ENCODE measurements at regions not wholly inside any gene's neighbourhood (a gene's known extent, or its start where the extent isn't known, plus 50 kb on each side); places are given as distances from the start of the nearest gene placed in this dataset.

DNA sequence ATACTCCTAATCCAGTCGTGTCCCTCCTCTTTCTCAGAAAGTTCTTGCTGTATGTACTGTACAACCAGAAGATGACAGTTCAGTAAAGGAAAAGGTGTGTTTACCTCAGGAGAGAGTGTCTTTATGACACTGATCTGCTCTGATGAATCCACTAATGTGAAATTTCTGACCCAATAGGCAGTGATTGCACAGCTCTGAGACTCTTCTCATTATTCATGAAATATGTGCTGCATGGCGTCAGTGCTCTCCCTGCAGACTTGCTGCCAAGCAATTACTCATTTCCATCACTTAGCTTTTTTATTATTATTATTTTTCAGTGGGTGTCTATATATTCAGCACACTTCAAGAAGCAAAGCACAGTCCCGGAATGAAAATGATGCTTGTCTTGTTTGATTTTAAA lies 389.0 kb downstream of the RASEF start:
- Histone ChIP-seq H2AK5ac (ENCODE audit: low read depth, low read length) (no peak overlapping the region), H3K36me3 (replicated peaks in 1 of 2; ENCODE audit: control insufficient read depth in 2 of 2, insufficient read depth in 2 of 2, low read length in 2 of 2) (no peaks in the 10 kb centered on the region), H3K18ac (ENCODE audit: low read length) (no peak overlapping the region), H4K8ac (ENCODE audit: low read depth, low read length) (no peak overlapping the region), H3K79me1 (ENCODE audit: low read depth, low read length) (no peaks in the 10 kb centered on the region), H3K4me2 (ENCODE audit: insufficient read depth, low read length, poor library complexity, severe bottlenecking) (no peak overlapping the region), H2AFZ (ENCODE audit: low read length) (no peak overlapping the region), H3K14ac (ENCODE audit: low read length) (no peak overlapping the region), H4K91ac (ENCODE audit: low read depth, low read length, poor library complexity) (no peak overlapping the region), H3K9ac (ENCODE audit: low read depth, low read length, poor library complexity) (no peak overlapping the region), H3K4ac (ENCODE audit: low read length) (no peak overlapping the region), H3K4me3 (ENCODE audit: low read length in 2 of 2) (no peak overlapping the region), H3K27ac (replicated peaks; ENCODE audit: low read length) (no peak overlapping the region), H2BK120ac (ENCODE audit: low read depth, low read length) (no peak overlapping the region), H3K23ac (ENCODE audit: low read depth, low read length, poor library complexity) (no peak overlapping the region), H3K4me1 (ENCODE audit: control insufficient read depth in 2 of 2, insufficient read depth in 1 of 2, low read depth in 1 of 2, low read length in 2 of 2) (no peaks in the 10 kb centered on the region), H2BK15ac (ENCODE audit: low read length) (no peak overlapping the region), H2BK5ac (ENCODE audit: low read length) (no peak overlapping the region), H2BK12ac (ENCODE audit: low read length) (no peak overlapping the region), H3K27me3 (ENCODE audit: control insufficient read depth in 3 of 3, insufficient read depth in 3 of 3, low read depth in 1 of 3, low read length in 3 of 3) (no peaks in the 10 kb centered on the region), H3K9me3 (replicated peaks in 1 of 2; ENCODE audit: control insufficient read depth in 2 of 2, insufficient read depth in 1 of 2, low read depth in 1 of 2, low read length in 2 of 2) (no peaks in the 10 kb centered on the region)
- no CpG with 5 or more reads among the region's 3 CpGs for WGBS, 2 donors (ENCODE audit: extremely low coverage in 2 of 2, insufficient read length in 2 of 2, insufficient replicate concordance in 1 of 2)
- no peak for DNase-seq (ENCODE audit: low spot score)

DNA sequence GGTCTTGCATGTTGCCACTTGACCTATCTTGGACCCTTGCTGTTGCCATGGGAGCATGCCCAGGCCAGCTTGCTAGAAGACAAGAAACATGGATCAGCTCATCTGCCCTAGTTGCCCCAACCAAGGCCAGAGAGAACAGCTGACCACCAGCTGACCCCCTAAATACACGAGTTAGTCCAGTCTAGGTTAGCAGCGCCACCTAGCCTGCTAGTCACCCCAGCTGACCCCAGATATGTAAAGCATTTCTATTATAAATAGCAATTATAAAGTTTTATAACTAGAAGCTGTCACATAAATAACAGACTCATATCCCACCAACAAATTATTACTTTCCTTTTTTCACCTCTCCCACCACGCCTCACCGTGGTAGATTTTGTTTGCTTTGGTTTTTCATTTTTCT lies 387.8 kb downstream of the RASEF start:
- Histone ChIP-seq H3K79me1 (ENCODE audit: low read depth, low read length) (no peaks in the 10 kb centered on the region), H2BK120ac (ENCODE audit: low read depth, low read length) (no peak overlapping the region), H4K91ac (ENCODE audit: low read depth, low read length, poor library complexity) (no peak overlapping the region), H3K4me1 (ENCODE audit: control insufficient read depth in 2 of 2, insufficient read depth in 1 of 2, low read depth in 1 of 2, low read length in 2 of 2) (no peaks in the 10 kb centered on the region), H3K4me3 (ENCODE audit: low read length in 2 of 2) (no peak overlapping the region), H3K9me3 (replicated peaks in 1 of 2; ENCODE audit: control insufficient read depth in 2 of 2, insufficient read depth in 1 of 2, low read depth in 1 of 2, low read length in 2 of 2) (no peaks in the 10 kb centered on the region), H3K4ac (ENCODE audit: low read length) (no peak overlapping the region), H3K14ac (ENCODE audit: low read length) (no peak overlapping the region), H3K36me3 (replicated peaks in 1 of 2; ENCODE audit: control insufficient read depth in 2 of 2, insufficient read depth in 2 of 2, low read length in 2 of 2) (no peaks in the 10 kb centered on the region), H3K9ac (ENCODE audit: low read depth, low read length, poor library complexity) (no peak overlapping the region), H3K4me2 (ENCODE audit: insufficient read depth, low read length, poor library complexity, severe bottlenecking) (no peak overlapping the region), H3K27me3 (ENCODE audit: control insufficient read depth in 3 of 3, insufficient read depth in 3 of 3, low read depth in 1 of 3, low read length in 3 of 3) (no peaks in the 10 kb centered on the region), H3K27ac (replicated peaks; ENCODE audit: low read length) (no peak overlapping the region), H4K8ac (ENCODE audit: low read depth, low read length) (no peak overlapping the region), H2BK15ac (ENCODE audit: low read length) (no peak overlapping the region), H3K23ac (ENCODE audit: low read depth, low read length, poor library complexity) (no peak overlapping the region), H2AK5ac (ENCODE audit: low read depth, low read length) (no peak overlapping the region), H2AFZ (ENCODE audit: low read length) (no peak overlapping the region), H3K18ac (ENCODE audit: low read length) (no peak overlapping the region), H2BK5ac (ENCODE audit: low read length) (no peak overlapping the region), H2BK12ac (ENCODE audit: low read length) (no peak overlapping the region)
- DNase-seq (ENCODE audit: low spot score) = no peak
- no CpG with 5 or more reads among the region's 4 CpGs for WGBS, 2 donors (ENCODE audit: extremely low coverage in 2 of 2, insufficient read length in 2 of 2, insufficient replicate concordance in 1 of 2)

DNA sequence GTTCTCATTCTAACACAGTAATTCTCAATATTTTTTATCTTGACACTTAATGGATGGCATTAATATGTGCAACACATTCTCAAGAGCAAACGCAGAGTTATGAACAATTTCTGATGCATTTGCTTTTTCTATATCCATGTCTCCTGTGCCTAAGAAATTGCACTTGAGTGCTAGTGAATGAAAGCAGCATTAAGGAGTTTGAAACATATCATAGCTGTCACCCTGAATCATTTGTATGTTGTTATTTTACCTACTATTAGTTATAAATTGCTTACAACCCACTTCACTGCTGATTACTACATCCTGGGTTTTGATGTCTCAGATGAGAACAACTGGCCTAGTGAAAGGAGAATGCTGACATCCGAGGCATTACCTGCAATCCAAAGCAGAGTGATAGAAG lies 387.3 kb downstream of the RASEF start:
- Histone ChIP-seq H3K27me3 (ENCODE audit: control insufficient read depth in 3 of 3, insufficient read depth in 3 of 3, low read depth in 1 of 3, low read length in 3 of 3) (no peaks in the 10 kb centered on the region), H3K79me1 (ENCODE audit: low read depth, low read length) (no peaks in the 10 kb centered on the region), H2BK12ac (ENCODE audit: low read length) (no peak overlapping the region), H2BK120ac (ENCODE audit: low read depth, low read length) (no peak overlapping the region), H2BK15ac (ENCODE audit: low read length) (no peak overlapping the region), H3K9me3 (replicated peaks in 1 of 2; ENCODE audit: control insufficient read depth in 2 of 2, insufficient read depth in 1 of 2, low read depth in 1 of 2, low read length in 2 of 2) (no peaks in the 10 kb centered on the region), H4K91ac (ENCODE audit: low read depth, low read length, poor library complexity) (no peak overlapping the region), H3K23ac (ENCODE audit: low read depth, low read length, poor library complexity) (no peak overlapping the region), H3K14ac (ENCODE audit: low read length) (no peak overlapping the region), H2BK5ac (ENCODE audit: low read length) (no peak overlapping the region), H2AK5ac (ENCODE audit: low read depth, low read length) (no peak overlapping the region), H4K8ac (ENCODE audit: low read depth, low read length) (no peak overlapping the region), H3K36me3 (replicated peaks in 1 of 2; ENCODE audit: control insufficient read depth in 2 of 2, insufficient read depth in 2 of 2, low read length in 2 of 2) (no peaks in the 10 kb centered on the region), H3K27ac (replicated peaks; ENCODE audit: low read length) (no peak overlapping the region), H3K4me3 (ENCODE audit: low read length in 2 of 2) (no peak overlapping the region), H3K4me2 (ENCODE audit: insufficient read depth, low read length, poor library complexity, severe bottlenecking) (no peak overlapping the region), H2AFZ (ENCODE audit: low read length) (no peak overlapping the region), H3K18ac (ENCODE audit: low read length) (no peak overlapping the region), H3K9ac (ENCODE audit: low read depth, low read length, poor library complexity) (no peak overlapping the region), H3K4me1 (ENCODE audit: control insufficient read depth in 2 of 2, insufficient read depth in 1 of 2, low read depth in 1 of 2, low read length in 2 of 2) (no peaks in the 10 kb centered on the region), H3K4ac (ENCODE audit: low read length) (no peak overlapping the region)
- DNase-seq (ENCODE audit: low spot score) = no peak
- no CpG with 5 or more reads among the region's 2 CpGs for WGBS, 2 donors (ENCODE audit: extremely low coverage in 2 of 2, insufficient read length in 2 of 2, insufficient replicate concordance in 1 of 2)

DNA sequence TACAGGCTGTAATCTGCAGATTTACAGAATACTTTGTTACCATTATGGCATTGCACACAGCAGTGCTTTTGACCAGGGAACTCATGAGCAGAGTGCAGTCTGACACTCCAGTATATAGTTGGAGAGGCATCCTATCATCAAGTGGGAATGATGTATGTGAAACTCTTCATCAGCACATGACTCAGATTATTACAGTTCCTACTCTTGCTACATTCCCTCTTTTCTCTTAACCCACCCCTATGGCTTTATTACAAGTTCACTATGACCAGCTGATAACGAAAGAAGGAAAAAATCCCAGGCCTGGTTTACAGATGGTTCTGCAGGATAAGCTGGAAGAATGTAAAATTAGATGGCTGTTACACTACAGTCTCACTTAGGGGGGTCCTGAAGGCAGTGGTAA lies 385.9 kb downstream of the RASEF start:
- no peaks in the 10 kb centered on the region for H3K27me3 ChIP-seq (ENCODE audit: control insufficient read depth in 3 of 3, insufficient read depth in 3 of 3, low read depth in 1 of 3, low read length in 3 of 3)
- DNase-seq (ENCODE audit: low spot score) = no peak
- no peak overlapping the region for H3K9ac ChIP-seq (ENCODE audit: low read depth, low read length, poor library complexity)
- no peak overlapping the region for H2BK5ac ChIP-seq (ENCODE audit: low read length)
- no peak overlapping the region for H3K27ac ChIP-seq (replicated peaks; ENCODE audit: low read length)
- no CpG with 5 or more reads among the region's 1 CpG for WGBS, 2 donors (ENCODE audit: extremely low coverage in 2 of 2, insufficient read length in 2 of 2, insufficient replicate concordance in 1 of 2)
- H4K8ac ChIP-seq (ENCODE audit: low read depth, low read length) = no peak overlapping the region
- no peaks in the 10 kb centered on the region for H3K79me1 ChIP-seq (ENCODE audit: low read depth, low read length)
- H2BK12ac ChIP-seq (ENCODE audit: low read length) = no peak overlapping the region
- no peak overlapping the region for H3K4me3 ChIP-seq (ENCODE audit: low read length in 2 of 2)
- H2BK120ac ChIP-seq (ENCODE audit: low read depth, low read length) = no peak overlapping the region
- no peak overlapping the region for H3K4ac ChIP-seq (ENCODE audit: low read length)
- H3K18ac ChIP-seq (ENCODE audit: low read length) = no peak overlapping the region
- H3K36me3 ChIP-seq (replicated peaks in 1 of 2; ENCODE audit: control insufficient read depth in 2 of 2, insufficient read depth in 2 of 2, low read length in 2 of 2) = no peaks in the 10 kb centered on the region
- H3K14ac ChIP-seq (ENCODE audit: low read length) = no peak overlapping the region
- no peak overlapping the region for H2BK15ac ChIP-seq (ENCODE audit: low read length)
- H3K23ac ChIP-seq (ENCODE audit: low read depth, low read length, poor library complexity) = no peak overlapping the region
- no peaks in the 10 kb centered on the region for H3K9me3 ChIP-seq (replicated peaks in 1 of 2; ENCODE audit: control insufficient read depth in 2 of 2, insufficient read depth in 1 of 2, low read depth in 1 of 2, low read length in 2 of 2)
- H4K91ac ChIP-seq (ENCODE audit: low read depth, low read length, poor library complexity) = no peak overlapping the region
- H2AFZ ChIP-seq (ENCODE audit: low read length) = no peak overlapping the region
- no peaks in the 10 kb centered on the region for H3K4me1 ChIP-seq (ENCODE audit: control insufficient read depth in 2 of 2, insufficient read depth in 1 of 2, low read depth in 1 of 2, low read length in 2 of 2)
- H2AK5ac ChIP-seq (ENCODE audit: low read depth, low read length) = no peak overlapping the region
- no peak overlapping the region for H3K4me2 ChIP-seq (ENCODE audit: insufficient read depth, low read length, poor library complexity, severe bottlenecking)
